ENCODE measurements at regions not wholly inside any gene's neighbourhood (a gene's known extent, or its start where the extent isn't known, plus 50 kb on each side); places are given as distances from the start of the nearest gene placed in this dataset.

GRCh38 chr5:58149746-58150145, 310.1 kb downstream of the PLK2 start:
- no peak for TF ChIP-seq Cebpa-rat (IDR thresholded peaks at IDR 0.05)

GRCh38 chr5:58149345-58149744, 310.5 kb downstream of the PLK2 start:
- no peak overlapping the region for H3K27ac ChIP-seq
- H3K4me2 ChIP-seq = no peak overlapping the region
- no peaks in the 10 kb centered on the region for H3K27me3 ChIP-seq
- H3K9ac ChIP-seq = no peak overlapping the region
- no peaks in the 10 kb centered on the region for H3K36me3 ChIP-seq
- H3K9me3 ChIP-seq = no peaks in the 10 kb centered on the region
- no peaks in the 10 kb centered on the region for H4K20me1 ChIP-seq
- peaks cover 6% of the 10 kb centered on the region; the same call in 1 of the 2 replicates for H3K4me1 ChIP-seq
- no peak for TF ChIP-seq Cebpa-rat (IDR thresholded peaks at IDR 0.05)
- H3K4me3 ChIP-seq = no peak overlapping the region

More at GRCh38 chr5:58149746-58150145, 310.1 kb downstream of the PLK2 start:
- peaks cover 6% of the 10 kb centered on the region; the same call in 1 of the 2 replicates for H3K4me1 ChIP-seq
- H3K36me3 ChIP-seq = no peaks in the 10 kb centered on the region
- H4K20me1 ChIP-seq = no peaks in the 10 kb centered on the region
- H3K4me2 ChIP-seq = no peak overlapping the region
- no peak overlapping the region for H3K4me3 ChIP-seq
- no peak overlapping the region for H3K9ac ChIP-seq
- H3K9me3 ChIP-seq = no peaks in the 10 kb centered on the region
- H3K27me3 ChIP-seq = no peaks in the 10 kb centered on the region
- H3K27ac ChIP-seq = no peak overlapping the region

GRCh38 chr5:58148254-58148775, 311.6 kb downstream of the PLK2 start:
- Histone ChIP-seq H3K27ac (no peak overlapping the region), H3K9me3 (no peaks in the 10 kb centered on the region), H4K20me1 (no peaks in the 10 kb centered on the region), H3K4me3 (no peak overlapping the region), H3K9ac (no peak overlapping the region), H3K4me2 (no peak overlapping the region), H3K4me1 (peaks cover 5% of the 10 kb centered on the region; the same call in 1 of the 2 replicates), H3K27me3 (no peaks in the 10 kb centered on the region), H3K36me3 (no peaks in the 10 kb centered on the region)
- no peak for TF ChIP-seq Cebpa-rat (IDR thresholded peaks at IDR 0.05)

GRCh38 chr5:58145397-58145934, 314.4 kb downstream of the PLK2 start:
- Histone ChIP-seq H4K20me1 (no peaks in the 10 kb centered on the region), H3K4me3 (no peak overlapping the region), H3K9me3 (no peaks in the 10 kb centered on the region), H3K27me3 (no peaks in the 10 kb centered on the region), H3K4me1 (no peaks in the 10 kb centered on the region), H3K36me3 (no peaks in the 10 kb centered on the region), H3K27ac (no peak overlapping the region), H3K4me2 (no peak overlapping the region), H3K9ac (no peak overlapping the region)
- TF ChIP-seq Cebpa-rat (IDR thresholded peaks at IDR 0.05) = no peak

DNA sequence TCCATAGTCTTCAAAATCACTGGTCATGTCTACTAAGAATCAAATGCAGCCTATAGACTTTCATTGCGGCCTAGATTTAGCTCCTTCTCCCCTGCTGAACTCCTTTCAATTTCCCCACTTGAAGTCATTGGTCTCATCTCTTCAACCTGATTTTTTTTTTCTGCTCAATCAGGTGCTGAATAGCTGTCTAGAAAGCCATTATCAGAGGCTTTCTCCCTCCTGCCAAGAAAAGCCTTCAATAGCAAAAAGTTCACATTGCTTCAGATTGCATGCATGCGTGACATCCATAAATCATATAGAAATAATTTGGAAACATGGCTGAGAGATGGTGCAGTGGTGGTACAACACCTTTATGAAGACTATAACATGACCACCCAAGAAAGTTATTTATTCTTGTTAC, 316.2 kb downstream of the PLK2 start:
- Histone ChIP-seq H3K27me3 (no peaks in the 10 kb centered on the region), H3K4me1 (no peaks in the 10 kb centered on the region), H3K27ac (no peak overlapping the region), H4K20me1 (no peaks in the 10 kb centered on the region), H3K4me3 (no peak overlapping the region), H3K9ac (no peak overlapping the region), H3K36me3 (no peaks in the 10 kb centered on the region), H3K4me2 (no peak overlapping the region), H3K9me3 (no peaks in the 10 kb centered on the region)
- no peak for TF ChIP-seq Cebpa-rat (IDR thresholded peaks at IDR 0.05)

DNA sequence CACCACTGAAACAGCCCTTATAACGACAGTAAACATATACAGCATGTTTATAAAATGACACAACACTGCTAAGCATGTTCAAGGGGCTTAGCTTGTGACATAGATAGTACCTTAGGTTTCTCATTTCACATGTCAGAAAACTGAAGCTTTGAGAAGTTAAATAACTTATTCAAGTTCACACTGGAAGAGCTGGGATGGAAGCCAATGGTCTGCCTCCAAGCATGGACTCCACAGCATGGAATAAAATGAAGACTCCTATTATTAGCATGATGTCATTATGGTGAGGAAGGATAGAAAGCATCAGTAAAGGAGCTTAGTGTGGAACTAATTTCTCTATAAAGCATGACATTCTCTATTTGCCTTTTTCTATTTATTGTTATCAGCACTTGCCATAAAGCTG, 316.7 kb downstream of the PLK2 start:
- no peaks in the 10 kb centered on the region for H4K20me1 ChIP-seq
- no peak overlapping the region for H3K4me3 ChIP-seq
- no peak overlapping the region for H3K27ac ChIP-seq
- H3K9ac ChIP-seq = no peak overlapping the region
- H3K9me3 ChIP-seq = no peaks in the 10 kb centered on the region
- H3K4me2 ChIP-seq = no peak overlapping the region
- no peaks in the 10 kb centered on the region for H3K36me3 ChIP-seq
- no peaks in the 10 kb centered on the region for H3K4me1 ChIP-seq
- H3K27me3 ChIP-seq = no peaks in the 10 kb centered on the region
- no peak for TF ChIP-seq Cebpa-rat (IDR thresholded peaks at IDR 0.05)

- Histone ChIP-seq H4K20me1 (no peaks in the 10 kb centered on the region), H3K27me3 (no peaks in the 10 kb centered on the region), H3K4me2 (no peak overlapping the region), H3K4me3 (no peak overlapping the region), H3K9ac (no peak overlapping the region), H3K9me3 (no peaks in the 10 kb centered on the region), H3K27ac (no peak overlapping the region), H3K4me1 (no peaks in the 10 kb centered on the region), H3K36me3 (no peaks in the 10 kb centered on the region)
- TF ChIP-seq Cebpa-rat (IDR thresholded peaks at IDR 0.05) = no peak
Observed at GRCh38 chr5:58138791-58139190, 321.1 kb downstream of the PLK2 start.

DNA sequence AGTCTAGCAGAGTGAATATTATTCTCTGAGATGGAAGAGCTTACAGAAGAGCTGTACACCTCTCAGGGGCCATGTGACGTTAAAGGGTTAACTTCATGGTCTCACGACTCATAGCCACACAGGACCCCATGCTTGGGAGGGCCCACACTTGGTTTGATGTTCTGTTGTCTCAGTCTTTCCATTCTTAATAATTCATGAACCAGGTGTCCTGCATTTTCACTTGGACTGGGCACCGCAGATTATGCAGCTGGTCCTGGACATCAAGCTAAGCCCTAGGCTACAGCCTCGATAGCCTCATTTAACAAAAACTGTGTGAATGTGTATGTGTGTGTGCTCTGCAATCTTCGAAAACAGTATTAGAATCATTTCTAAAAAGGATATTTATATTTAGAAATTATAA, 323.5 kb downstream of the PLK2 start:
- Histone ChIP-seq H3K4me2 (no peak overlapping the region), H3K4me1 (no peaks in the 10 kb centered on the region), H4K20me1 (no peaks in the 10 kb centered on the region), H3K36me3 (no peaks in the 10 kb centered on the region), H3K9ac (no peak overlapping the region), H3K9me3 (no peaks in the 10 kb centered on the region), H3K27ac (no peak overlapping the region), H3K4me3 (no peak overlapping the region), H3K27me3 (no peaks in the 10 kb centered on the region)
- TF ChIP-seq Cebpa-rat (IDR thresholded peaks at IDR 0.05) = no peak

- TF ChIP-seq Cebpa-rat (IDR thresholded peaks at IDR 0.05) = no peak
- Histone ChIP-seq H3K9ac (no peak overlapping the region), H3K27ac (no peak overlapping the region), H3K4me1 (no peaks in the 10 kb centered on the region), H3K36me3 (no peaks in the 10 kb centered on the region), H4K20me1 (no peaks in the 10 kb centered on the region), H3K4me2 (no peak overlapping the region), H3K27me3 (no peaks in the 10 kb centered on the region), H3K4me3 (no peak overlapping the region), H3K9me3 (no peaks in the 10 kb centered on the region)
Observed at GRCh38 chr5:58135571-58136335, 324.1 kb downstream of the PLK2 start.

- Histone ChIP-seq H3K36me3 (no peaks in the 10 kb centered on the region), H3K9ac (no peak overlapping the region), H3K4me2 (no peak overlapping the region), H3K4me3 (no peak overlapping the region), H3K4me1 (no peaks in the 10 kb centered on the region), H3K27me3 (no peaks in the 10 kb centered on the region), H3K9me3 (no peaks in the 10 kb centered on the region), H4K20me1 (no peaks in the 10 kb centered on the region), H3K27ac (no peak overlapping the region)
- TF ChIP-seq Cebpa-rat (IDR thresholded peaks at IDR 0.05) = no peak
Observed at GRCh38 chr5:58133631-58134296, 326.1 kb downstream of the PLK2 start.

All from BLaER1 (cell line).